ENCODE measurements at regions not wholly inside any gene's neighbourhood (a gene's known extent, or its start where the extent isn't known, plus 50 kb on each side); places are given as distances from the start of the nearest gene placed in this dataset.

DNA sequence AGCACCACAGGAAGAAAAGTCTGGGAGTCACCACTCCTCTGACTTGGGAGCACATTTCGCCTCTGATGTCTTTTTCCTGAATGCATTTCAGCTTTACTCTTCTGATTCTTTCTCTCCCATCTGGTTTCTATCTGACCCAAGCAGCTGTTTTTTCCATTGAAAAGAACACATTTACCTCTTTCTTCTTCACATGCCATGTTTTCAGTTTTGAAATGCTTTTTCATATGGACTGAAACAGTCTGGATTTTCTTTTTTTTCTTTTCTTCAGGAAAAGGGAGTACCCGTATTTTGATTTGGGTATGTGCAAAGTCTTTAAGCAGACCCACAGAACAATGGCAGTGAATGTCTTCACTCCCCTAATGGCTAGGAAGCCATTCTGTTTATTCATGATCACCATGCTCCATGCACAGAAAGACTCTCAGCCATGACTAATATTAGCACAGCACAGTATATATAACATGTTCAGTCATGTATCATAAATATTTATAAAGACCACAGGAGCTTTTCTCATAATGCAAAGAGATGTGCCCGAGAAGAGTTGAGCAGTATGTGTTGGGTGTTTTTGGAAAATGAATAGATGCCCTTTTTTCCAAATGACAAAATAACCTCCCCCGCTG, 82.7 kb upstream of the LRIG1 start:
- TF ChIP-seq, protein P1, sequence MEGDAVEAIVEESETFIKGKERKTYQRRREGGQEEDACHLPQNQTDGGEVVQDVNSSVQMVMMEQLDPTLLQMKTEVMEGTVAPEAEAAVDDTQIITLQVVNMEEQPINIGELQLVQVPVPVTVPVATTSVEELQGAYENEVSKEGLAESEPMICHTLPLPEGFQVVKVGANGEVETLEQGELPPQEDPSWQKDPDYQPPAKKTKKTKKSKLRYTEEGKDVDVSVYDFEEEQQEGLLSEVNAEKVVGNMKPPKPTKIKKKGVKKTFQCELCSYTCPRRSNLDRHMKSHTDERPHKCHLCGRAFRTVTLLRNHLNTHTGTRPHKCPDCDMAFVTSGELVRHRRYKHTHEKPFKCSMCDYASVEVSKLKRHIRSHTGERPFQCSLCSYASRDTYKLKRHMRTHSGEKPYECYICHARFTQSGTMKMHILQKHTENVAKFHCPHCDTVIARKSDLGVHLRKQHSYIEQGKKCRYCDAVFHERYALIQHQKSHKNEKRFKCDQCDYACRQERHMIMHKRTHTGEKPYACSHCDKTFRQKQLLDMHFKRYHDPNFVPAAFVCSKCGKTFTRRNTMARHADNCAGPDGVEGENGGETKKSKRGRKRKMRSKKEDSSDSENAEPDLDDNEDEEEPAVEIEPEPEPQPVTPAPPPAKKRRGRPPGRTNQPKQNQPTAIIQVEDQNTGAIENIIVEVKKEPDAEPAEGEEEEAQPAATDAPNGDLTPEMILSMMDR (conservative IDR thresholded peaks at IDR 0.05 in 1 of 2, IDR thresholded peaks at IDR 0.05 in 1 of 2; ENCODE audit: extremely low read depth in 1 of 2, insufficient read depth in 1 of 2, low read depth in 1 of 2, low read length in 2 of 2) = no peak
- TF ChIP-seq EZH2 (IDR thresholded peaks at IDR 0.05; ENCODE audit: borderline replicate concordance, low read length) = no peak
